Non-pigmented ciliary epithelial cell (primary cell): ENCODE measurements at regions not wholly inside any gene's neighbourhood (a gene's known extent, or its start where the extent isn't known, plus 50 kb on each side); places are given as distances from the start of the nearest gene placed in this dataset.

Source experiments
- DNase-seq: peaks from one replicate; pipeline ENCODE4 v3.0.0-alpha.2; 2010; ENCODE audit warnings: low read depth

DNA sequence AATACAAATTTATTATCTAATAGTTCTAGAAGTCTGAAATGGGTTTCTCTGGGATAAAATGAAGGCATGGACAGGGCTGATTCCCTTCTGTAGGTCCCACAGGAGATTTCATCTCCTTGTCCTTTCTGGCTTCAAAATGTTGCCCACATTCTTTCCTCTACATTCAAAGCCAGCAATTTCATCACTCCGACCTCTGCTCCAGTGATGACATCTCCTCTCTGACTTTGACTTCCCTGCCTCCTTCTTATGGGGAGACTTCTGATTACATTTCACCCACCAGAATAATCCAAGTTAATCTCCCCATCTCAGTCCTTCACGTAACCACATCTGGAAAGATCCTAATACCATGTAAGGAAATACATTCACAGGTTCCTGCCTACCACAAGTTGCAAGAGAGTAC lies 358.0 kb upstream of the C1orf87 start:
- no peak for DNase-seq

DNA sequence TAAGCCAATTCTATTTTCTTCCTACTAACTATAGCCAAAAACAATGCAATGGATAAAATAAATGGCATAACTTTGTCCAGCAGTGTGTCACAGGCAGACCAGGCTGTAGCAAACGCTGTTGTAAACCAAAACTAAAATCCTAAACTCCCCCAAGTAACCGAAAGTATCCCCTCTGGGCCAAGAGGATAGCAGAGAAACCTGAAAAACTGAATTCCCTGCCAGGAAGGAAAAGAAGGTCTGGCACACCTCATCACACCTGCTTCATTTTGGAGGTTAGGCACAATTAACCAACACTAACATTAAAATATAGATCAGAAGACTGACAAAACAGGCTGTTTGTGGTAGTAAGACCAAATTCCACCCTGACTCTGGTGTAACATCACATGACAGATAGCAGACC lies 356.8 kb upstream of the C1orf87 start:
- DNase-seq: no peak

DNA sequence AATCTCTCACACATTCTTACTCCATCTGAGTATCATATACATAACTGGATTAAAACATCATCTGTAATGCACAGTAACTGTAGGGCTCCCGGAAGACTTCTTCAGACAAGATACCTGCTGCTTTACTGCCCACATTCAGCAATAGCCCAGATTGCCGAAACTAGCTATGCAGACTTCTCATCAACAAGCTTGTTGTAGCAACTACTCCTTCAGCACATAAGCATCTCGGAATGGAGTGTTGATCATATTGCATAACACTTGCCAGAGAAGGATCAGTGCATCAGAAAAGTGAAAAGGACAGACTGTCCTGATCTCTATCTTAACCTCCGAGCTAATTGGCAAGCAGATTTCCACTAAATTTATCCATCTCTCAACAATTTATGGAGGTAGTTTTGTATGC lies 354.6 kb upstream of the C1orf87 start:
- DNase-seq: no peak

DNA sequence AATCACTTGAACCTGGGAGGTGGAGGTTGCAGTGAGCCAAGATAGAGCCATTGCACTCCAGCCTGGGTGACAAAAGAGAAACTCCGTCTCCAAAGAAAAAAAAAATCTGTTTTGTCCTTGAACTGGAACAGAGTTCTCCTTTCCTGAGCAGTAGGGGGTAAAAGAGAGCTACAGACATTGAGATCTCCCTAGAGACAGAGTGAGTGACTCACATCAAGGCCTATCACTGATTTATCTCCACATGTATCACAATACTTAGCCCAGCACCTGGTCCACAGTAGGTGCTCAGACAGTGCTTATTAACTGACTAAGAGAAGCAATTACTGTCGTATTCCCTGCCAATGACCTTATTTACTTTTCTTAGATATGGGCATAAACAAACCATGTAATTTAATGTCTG lies 354.1 kb upstream of the C1orf87 start:
- no peak for DNase-seq

DNA sequence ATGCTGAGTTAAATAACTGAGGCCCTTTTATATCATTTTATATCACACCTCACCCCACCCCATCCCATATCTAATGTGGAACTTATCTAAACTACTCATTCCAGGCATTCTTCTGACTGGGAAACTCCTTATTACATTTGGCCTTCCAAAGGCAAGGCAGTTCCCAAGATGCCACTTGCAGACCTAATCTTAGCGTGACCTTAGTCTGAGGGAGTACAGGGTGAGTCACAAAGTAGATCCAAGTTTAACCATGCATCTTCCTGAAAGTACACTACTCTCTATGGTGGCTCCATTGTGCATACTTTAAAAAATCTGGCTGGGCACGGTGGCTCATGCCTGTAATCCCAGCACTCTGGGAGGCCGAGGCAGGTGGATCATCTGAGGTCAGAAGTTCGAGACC lies 353.6 kb upstream of the C1orf87 start:
- DNase-seq: no peak

DNA sequence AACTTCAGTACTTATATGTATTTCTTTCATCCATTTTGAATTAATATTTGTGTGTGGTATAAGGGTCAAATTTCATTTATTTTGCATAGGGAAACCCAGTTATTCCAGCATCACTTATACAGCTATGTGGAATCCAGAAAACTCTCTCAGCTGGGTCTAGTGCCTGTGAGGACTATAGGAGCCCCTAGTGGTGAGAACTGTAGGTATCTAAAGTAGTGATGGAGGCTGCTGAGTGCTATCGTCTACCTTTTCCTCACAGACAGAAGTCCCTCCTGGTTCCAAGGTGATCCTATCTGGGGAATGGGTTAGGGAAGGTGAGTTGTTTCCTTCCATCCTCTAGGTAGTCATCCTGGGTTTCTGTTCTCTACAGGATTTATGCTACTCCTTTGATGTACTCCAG lies 352.0 kb upstream of the C1orf87 start:
- DNase-seq: no peak

DNA sequence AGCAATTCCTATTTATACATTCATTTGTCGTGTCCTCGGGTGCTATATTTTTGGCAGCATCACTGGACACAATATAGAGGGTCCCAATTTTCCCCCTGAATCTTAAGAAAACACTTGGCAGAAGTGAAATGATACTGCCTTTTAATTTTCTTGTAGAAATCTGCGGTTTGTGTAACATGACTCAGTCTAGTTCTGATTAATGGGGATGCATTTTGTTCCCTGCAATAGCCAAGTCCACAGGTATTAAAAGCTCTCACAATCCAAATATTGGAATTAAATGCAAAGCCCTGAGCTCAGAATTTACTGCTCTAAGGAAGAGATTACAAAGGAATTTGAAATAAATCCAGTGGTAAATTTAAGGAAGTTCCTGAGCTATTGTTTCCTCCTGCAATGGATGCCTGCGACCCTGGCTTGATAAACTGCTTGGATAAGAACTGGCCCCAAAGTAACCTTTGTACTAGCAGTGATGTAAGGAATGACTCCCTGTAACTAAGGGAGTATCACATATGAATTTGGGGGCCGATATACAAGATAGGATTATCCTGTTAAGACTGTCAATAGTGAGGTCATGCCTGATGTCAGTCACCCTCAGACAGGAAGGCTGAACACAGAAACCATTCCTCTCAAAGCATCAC lies 349.7 kb upstream of the C1orf87 start:
- no peak for DNase-seq

DNA sequence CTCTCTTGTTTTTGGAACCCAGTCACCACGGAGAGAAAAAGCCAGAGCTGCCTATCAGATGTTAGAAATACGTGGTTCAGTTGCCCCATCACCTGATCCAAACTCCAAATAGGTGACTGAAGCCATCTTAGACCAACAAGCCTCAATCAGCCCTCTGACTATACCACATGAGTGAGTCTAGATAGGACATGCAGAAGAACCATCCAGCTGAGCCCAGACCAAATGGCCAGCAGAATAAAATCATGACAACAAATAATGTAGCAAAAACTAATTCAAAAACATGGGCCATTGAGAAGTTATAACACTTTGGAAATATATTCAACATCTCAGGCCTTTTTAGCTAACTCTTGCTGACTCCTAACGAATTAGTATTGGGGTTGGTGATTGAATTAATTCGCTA lies 348.4 kb upstream of the C1orf87 start:
- DNase-seq: no peak

DNA sequence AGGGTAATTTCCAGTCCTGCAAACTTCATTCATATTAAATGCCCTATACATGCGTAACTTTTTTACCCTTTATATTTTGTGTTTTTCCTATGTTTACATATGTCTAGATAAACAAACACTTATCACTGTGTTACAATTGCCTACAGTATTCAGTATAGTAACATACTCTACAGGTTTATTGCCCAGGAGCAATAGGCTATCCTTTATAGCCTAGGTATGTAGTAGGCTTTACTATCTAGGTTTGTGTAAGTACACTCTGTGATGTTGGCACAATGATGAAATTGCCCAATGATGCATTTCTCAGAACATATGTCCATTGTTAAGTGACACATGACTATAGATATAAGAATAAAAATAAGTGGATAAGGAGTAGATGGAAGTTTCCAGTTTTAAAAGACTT lies 345.5 kb upstream of the C1orf87 start:
- DNase-seq: no peak

DNA sequence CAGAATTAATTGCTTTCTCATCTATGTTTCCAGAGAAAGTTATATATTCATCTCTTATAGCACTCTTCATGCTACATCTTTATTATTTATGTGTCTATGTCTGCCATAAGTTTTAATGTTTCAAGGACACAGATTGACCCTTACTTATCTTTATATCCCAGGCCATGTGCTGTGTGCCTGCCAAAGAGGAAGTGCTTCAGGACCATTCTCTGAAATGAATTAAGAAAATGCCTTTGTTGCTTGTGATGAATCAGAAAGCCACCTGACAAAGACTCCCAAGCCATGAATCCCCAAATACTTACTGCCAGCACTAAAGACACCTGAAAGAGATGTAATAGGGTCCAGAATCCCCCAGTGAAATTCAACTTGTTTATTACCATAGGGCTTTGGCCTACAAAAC lies 342.1 kb upstream of the C1orf87 start:
- no peak for DNase-seq

DNA sequence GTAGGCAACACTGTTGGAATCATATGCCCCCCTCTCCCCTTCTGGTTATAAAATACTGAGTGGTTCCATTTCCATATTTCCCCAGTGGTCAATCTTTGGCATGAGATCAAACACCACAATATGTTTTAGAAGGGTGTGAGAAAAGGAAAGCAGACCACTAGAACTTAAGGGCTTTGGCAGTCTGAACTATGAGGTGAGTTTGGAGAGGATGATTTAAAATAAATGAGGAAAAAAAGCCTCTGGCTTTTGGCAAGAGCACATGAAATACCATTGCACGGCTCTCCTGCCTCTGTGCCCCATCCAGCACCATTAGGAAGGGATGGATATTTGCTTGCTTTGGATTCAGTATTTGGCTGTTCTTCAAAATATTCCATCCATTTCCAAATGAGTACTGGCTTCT lies 339.5 kb upstream of the C1orf87 start:
- no peak for DNase-seq

DNA sequence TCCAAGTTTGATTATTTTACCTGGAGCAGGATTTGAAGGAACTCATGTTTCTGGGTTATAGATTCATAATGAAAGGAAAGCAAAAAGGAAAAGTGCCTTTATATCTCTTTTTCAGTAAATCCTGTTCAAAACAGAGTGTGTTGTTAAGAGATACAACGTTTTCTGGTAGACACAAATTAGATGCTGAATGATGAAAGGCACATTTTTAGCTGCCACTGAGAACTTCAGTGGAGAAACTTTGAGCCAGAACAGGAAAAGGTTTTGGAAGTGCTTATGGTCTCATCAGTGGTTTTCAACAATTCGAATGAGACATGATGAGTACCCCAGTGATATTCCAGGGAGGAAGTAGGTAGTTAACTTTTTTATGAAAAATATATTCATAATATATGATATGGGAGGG lies 338.0 kb upstream of the C1orf87 start:
- DNase-seq: no peak

DNA sequence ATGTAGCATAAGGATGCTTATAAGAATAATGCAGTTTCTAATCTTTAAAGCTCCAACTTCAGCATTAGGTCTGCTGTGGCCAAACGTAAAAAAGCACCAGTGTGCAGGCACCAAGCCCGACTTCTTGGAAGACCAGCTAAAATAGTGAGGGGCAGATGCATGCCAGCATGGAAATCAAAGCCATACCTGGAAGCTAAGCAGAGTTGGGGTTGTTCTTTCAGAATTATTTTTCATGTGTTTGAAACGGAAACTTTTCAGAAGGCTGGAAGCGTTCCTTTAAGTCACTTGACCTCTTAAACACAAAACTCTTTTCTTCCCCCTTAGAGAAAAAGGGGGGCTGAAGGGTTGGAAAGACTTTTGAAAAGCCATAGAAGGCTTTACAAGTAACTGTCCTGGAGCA lies 329.2 kb upstream of the C1orf87 start:
- DNase-seq: no peak

DNA sequence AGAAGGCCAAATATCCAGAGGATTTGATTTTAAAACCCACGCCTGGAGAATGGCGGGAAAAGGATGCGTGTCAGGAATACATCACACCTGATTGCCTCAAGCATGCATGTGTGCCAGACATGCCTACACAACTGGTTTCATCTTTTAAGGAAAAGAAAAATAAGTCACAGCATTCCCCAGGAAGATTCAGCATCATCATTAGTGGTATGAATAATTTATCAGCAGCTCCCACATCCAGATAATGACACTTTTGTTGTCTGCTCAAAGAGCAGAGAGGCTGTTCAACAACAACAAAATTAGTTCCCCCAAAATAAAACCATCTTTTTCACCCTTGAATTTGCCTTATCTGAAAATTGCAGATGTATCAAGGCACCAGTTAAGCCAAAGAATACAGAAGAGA lies 328.6 kb upstream of the C1orf87 start:
- DNase-seq: no peak

DNA sequence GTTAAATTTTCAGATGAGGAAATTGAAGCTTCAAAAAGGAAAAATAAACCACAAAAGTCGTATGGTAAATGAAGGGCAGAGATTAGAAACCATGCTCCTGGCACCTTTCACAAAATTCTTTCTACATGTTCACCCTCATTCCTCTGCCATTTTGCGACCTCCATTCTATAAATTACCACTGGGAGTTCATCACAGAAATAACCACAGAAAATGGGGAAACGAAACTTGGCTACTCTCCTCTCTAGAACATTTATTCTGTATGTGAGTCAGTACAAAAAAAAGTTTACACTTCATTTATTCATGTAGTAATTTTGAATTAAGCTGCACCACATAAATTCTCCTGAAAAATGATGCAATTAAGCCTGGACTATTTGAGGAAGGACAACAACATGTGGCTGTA lies 320.9 kb upstream of the C1orf87 start:
- no peak for DNase-seq

DNA sequence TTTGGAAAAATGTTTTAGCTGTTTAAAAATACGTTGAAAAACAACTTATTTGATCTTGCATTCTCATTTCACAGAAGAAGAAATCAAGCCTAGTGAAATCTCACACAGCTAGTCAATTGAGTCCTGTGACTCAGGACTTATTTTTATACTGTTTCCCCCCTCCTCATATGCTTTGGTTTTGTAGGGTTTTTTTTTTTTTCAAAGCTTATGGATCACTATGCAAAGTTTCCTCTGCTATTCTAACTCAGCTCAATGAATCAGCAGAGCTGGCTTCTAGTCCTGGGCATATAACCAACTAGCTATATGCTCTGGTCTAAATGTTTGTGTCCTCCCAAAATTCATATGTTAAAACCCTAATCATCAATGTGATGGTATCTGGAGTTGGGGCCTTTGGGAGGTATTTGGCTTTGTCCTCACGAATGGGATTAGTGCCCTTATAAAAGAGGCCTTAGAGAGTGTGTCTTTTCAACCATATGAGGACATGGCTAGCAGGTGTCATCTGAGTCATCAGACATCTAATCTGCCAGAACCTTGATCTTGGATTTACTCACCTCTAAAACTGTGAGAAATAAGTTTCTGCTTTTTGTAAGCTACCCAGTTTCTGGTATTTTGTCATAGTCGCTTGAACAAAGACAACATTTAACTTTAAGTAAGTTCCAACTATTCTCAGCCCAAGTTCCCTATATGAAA lies 317.2 kb upstream of the C1orf87 start:
- DNase-seq: no peak

DNA sequence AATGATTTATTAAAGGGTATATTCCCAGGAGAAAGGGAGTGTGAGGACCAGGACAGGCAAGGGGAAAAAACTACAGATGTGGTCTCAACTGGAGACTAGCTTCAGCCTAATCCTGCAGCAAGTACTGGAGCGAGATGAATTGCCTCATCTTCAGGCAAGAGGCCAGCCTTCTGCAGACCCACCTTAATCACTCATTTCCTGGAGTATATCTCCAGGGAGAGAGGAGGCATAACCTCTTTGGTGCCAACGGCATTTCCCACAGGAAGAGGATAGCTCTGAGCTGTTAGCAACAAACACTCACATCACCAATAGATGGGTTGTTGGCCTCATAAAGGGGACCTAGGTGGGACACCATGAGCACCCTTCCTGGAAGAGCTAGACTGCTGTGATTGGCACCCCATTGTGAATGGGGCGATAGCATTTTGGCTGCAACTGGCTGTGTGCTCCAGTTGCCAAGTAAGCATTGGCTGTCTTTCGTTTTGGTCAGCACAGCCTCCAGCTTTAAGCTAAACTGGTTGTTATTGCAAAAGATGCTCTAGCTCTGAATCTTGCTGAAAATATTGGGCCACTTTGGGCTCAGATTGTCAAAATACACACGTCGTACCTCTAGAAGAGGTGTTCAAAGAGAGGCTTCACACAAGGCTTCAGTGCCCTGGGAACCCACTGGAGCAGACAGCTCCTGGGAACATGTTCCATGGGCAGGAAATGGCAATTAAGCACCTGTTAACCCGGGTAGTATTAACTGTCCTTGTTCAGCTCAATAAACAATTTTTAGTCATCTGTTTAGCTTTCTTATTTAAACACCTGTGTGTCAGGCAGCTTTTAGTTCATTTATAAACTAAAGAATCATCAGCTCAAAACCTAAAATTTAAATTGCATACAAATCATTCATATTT lies 314.8 kb upstream of the C1orf87 start:
- no peak for DNase-seq

DNA sequence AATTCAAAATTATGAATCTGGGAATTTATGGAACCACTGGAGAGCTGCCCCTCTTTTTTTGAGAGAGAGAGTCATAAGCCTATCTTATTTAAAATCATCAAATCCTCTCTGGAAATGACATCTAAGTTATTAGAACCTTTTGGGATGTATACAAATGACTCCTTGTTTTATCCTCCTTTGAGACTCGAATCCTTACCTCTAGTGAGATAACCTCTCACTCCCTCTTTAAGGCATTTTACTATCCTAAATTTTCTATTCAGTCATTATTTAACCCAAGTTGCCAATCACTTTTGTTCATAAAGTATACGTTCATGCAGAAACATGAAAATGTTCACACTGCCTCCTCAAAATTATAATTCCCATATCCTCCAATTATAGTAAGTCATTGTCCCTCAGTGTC lies 313.6 kb upstream of the C1orf87 start:
- DNase-seq: no peak

DNA sequence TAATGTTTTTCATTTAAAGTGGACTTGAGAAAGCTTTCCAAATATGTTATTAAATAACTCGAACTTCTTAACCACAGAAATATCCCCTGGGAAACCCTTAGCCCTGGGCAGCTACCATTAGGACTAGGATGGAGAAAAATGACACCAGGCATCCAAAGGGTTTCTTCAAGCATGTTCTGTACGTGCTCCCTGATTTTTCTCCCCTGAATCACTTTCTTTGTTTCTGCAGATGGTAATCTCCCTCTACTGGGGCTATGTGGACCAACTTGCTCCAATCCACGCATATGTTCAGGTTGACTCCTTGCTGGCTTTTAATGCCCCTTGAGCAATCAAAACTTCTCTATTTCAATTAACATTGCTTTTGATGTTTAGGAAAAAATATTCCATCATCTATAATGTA lies 312.7 kb upstream of the C1orf87 start:
- DNase-seq: no peak

DNA sequence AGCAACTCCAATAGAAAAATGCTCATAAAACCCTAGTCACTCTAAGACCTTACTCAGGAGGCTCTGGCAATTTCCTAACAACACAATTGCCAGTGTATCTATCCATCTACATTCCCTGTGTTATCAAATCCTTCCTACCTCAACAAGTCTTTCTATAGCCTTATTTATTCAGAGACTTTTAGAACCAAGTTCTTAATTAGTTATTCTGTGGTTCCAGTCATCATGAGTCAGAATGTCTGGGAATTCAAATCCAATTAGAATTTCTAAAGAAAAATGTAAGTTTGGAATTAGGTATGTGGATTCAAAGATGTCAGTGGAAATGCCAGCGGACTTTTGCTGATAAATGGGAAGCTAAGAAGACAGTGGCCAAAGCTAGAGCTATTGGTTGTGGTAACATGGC lies 302.6 kb upstream of the C1orf87 start:
- no peak for DNase-seq

DNA sequence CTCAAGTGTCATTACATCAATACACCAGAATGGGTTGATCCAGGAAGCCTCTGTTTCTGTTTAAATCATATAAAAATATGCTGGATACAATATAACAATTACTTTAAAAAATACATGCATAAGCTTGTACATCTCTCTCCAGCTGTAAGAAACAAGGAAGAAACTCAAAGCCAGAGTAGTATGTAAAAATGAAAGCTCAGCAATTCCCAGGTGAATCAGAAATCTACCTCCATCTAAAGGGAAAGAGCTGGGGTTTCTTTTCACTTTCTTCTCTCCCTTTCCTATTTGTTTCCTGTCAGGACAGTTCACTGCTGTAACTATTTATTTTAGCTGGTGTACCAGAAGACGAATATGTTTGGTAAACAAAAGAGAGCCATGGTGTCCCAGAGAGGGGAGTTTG lies 301.0 kb upstream of the C1orf87 start:
- DNase-seq: no peak

DNA sequence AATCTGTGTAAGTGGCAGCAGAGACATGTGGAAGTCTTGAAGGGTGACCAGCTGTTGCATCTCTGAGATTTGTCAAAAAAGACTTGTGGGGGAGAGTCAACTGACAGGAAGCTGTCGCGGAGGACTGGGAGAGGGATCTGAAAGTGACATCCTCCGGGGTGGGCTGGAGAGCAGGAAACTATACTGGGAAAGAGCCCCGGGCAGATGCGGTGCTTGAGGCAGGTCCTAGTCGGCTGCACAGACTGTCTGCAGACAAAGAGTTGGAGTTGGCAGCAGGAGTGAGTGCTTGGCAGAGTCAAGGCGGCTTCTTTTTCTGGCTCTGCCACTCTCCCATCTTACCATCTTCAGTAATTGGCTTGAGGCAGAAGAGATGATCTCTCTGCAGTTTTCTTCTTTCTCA lies 294.0 kb upstream of the C1orf87 start:
- DNase-seq: no peak

DNA sequence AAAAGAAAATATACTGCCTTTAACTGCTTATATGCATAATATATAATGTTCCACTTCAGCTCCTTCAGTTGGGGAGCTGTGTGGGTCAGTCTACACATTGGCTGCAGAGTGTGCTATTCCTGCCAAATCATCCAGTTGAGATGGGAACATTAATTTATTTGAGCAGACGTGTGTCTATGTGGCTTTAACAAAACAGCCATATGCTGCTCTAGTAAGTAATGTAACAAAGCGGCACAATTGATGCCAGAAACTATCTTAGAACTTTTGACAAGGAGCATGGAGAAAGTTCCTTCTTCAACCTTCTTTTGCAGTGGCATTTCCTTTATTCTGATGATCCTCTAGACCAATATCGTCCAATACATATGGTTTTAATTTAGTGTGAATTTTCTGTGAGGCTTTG lies 285.9 kb upstream of the C1orf87 start:
- DNase-seq: no peak
